ENCODE measurements at regions not wholly inside any gene's neighbourhood (a gene's known extent, or its start where the extent isn't known, plus 50 kb on each side); places are given as distances from the start of the nearest gene placed in this dataset.
A peak's percentile ranks its signal among the peaks of the same experiment; 100 is the strongest.

- peak overlapping the region; percentile 77 for H3K27ac ChIP-seq (ENCODE audit: extremely low read length, insufficient read depth, low read length)
- H3K27me3 ChIP-seq (ENCODE audit: control insufficient read depth in 1 of 2, insufficient read depth in 2 of 2, low read length in 2 of 2), result no peaks in the 10 kb centered on the region
Observed at GRCh38 chr14:101333335-101334280, 227.7 kb upstream of the DIO3 start.

More at GRCh38 chr14:101333335-101334280, 227.7 kb upstream of the DIO3 start:
- no peak overlapping the region for H3K9ac ChIP-seq (ENCODE audit: insufficient read depth, low read depth, low read length)
- H4K20me1 ChIP-seq (ENCODE audit: insufficient read depth, low read length), result no peaks in the 10 kb centered on the region
- ATAC-seq, result no peak
- no TSS peak for BruUV-seq (replicated peaks)
- 84% methylated on average over 17 of the region's 20 CpGs for WGBS (ENCODE audit: low lambda C conversion rate)
- peak overlapping the region; percentile 90 for H3K4me2 ChIP-seq (ENCODE audit: low read depth, low read length)
- POLR2A ChIA-PET, result interaction anchor here (1.2 to 4.2 kb wide), 3 partner anchors 45 to 517 kb away, joined by 3 to 70 read pairs (median 5); no protein-coding TSS in a partner anchor
- CTCF ChIA-PET (ENCODE audit: low intra/inter-chr PET ratio, low total read pairs), result no interaction called here
- no peak overlapping the region for H2AFZ ChIP-seq (ENCODE audit: low read length)
- H3K9me3 ChIP-seq (ENCODE audit: low read length), result no peaks in the 10 kb centered on the region
- no peaks in the 10 kb centered on the region for H3K79me2 ChIP-seq (ENCODE audit: insufficient read depth, low read length)
- H3K4me3 ChIP-seq (replicated peaks in 1 of 3; ENCODE audit: insufficient read depth in 1 of 3, low read depth in 2 of 3, low read length in 3 of 3), result peak overlapping the region in 2 of 3 experiments; percentile 11 to 56; a peak in 3 of 6 replicates
- DNase-seq (ENCODE audit: low spot score), result no peak
- in situ Hi-C loops (cut with HindIII; ENCODE audit: extremely low pct_ligation_motif_present, low pct_unique_long_range_greater_than_20kb) (no loop called here), intact Hi-C loops (cut with micrococcal nuclease; ENCODE audit: unreplicated experiment) (loop anchor here (2.0 kb wide), 1 partner anchor 45 kb away; no protein-coding TSS in a partner anchor)
- peaks cover 87% of the 10 kb centered on the region for H3K4me1 ChIP-seq (ENCODE audit: insufficient read depth, low read length)
- H3K36me3 ChIP-seq (replicated peaks in 1 of 2; ENCODE audit: control insufficient read depth in 1 of 2, insufficient read depth in 2 of 2, low read length in 2 of 2), result no peaks in the 10 kb centered on the region
- FAIRE-seq, result no peak
- TF ChIP-seq ZNF33B (CRISPR knock-in tag; IDR thresholded peaks at IDR 0.05) (0 out of 2 replicates have a peak, but pooled peaks have one; percentile 1), E2F5 (CRISPR knock-in tag; conservative IDR thresholded peaks at IDR 0.05) (no peak), ARHGAP35 (CRISPR knock-in tag; IDR thresholded peaks at IDR 0.05; ENCODE audit: borderline replicate concordance) (no peak), ZNF414 (CRISPR knock-in tag; IDR thresholded peaks at IDR 0.05) (no peak)
